Erythroblast (primary cell): ENCODE measurements at regions not wholly inside any gene's neighbourhood (a gene's known extent, or its start where the extent isn't known, plus 50 kb on each side); places are given as distances from the start of the nearest gene placed in this dataset.

ENCODE experiments used
- GATA1 ChIP-seq: IDR thresholded peaks from 2 replicates; pipeline ENCODE4 v1.6.1; 2011; ENCODE audit warnings: low read depth, mild to moderate bottlenecking, control low read depth, low read length, moderate library complexity
- POLR2A ChIP-seq: IDR thresholded peaks from 2 replicates; pipeline ENCODE4 v1.6.1; 2011; ENCODE audit warnings: mild to moderate bottlenecking, low read length

- TF ChIP-seq POLR2A (no peak), GATA1 (no peak)
Observed at GRCh38 chr18:39693359-39693758, 2127.8 kb upstream of the CELF4 start.
